ENCODE measurements at regions not wholly inside any gene's neighbourhood (a gene's known extent, or its start where the extent isn't known, plus 50 kb on each side); places are given as distances from the start of the nearest gene placed in this dataset.

GRCh38 chr5:5026409-5026785 is 113.7 kb upstream of the ADAMTS16 start:
- DNase-seq: no peak

GRCh38 chr5:5031665-5032064 is 108.5 kb upstream of the ADAMTS16 start:
- no peak for DNase-seq

GRCh38 chr5:5037674-5038073 is 102.5 kb upstream of the ADAMTS16 start:
- no peak for DNase-seq

GRCh38 chr5:5039918-5040317 is 100.2 kb upstream of the ADAMTS16 start:
- DNase-seq: no peak

GRCh38 chr5:5040712-5041111 is 99.4 kb upstream of the ADAMTS16 start:
- DNase-seq: no peak

- DNase-seq: no peak
These were observed 97.3 kb upstream of the ADAMTS16 start for GRCh38 chr5:5042806-5043205.

- DNase-seq: no peak
These were observed 96.8 kb upstream of the ADAMTS16 start for GRCh38 chr5:5043346-5043745.

- no peak for DNase-seq
These were observed 95.8 kb upstream of the ADAMTS16 start for GRCh38 chr5:5044247-5044840.

- no peak for DNase-seq
These were observed 93.2 kb upstream of the ADAMTS16 start for GRCh38 chr5:5046680-5047502.

GRCh38 chr5:5050801-5051200 is 89.3 kb upstream of the ADAMTS16 start:
- DNase-seq: no peak

GRCh38 chr5:5055712-5056111 is 84.4 kb upstream of the ADAMTS16 start:
- no peak for DNase-seq

GRCh38 chr5:5061836-5062235 is 78.3 kb upstream of the ADAMTS16 start:
- no peak for DNase-seq

- no peak for DNase-seq
These were observed 77.4 kb upstream of the ADAMTS16 start for GRCh38 chr5:5062525-5063302.

- DNase-seq: no peak
These were observed 76.6 kb upstream of the ADAMTS16 start for GRCh38 chr5:5063533-5063953.

- DNase-seq: no peak
These were observed 74.7 kb upstream of the ADAMTS16 start for GRCh38 chr5:5065472-5065871.

GRCh38 chr5:5066276-5067186 is 73.6 kb upstream of the ADAMTS16 start:
- DNase-seq: peak in 1 of 56 donors; percentile 3

GRCh38 chr5:5069851-5070250 is 70.3 kb upstream of the ADAMTS16 start:
- DNase-seq: no peak

- DNase-seq: no peak
These were observed 68.6 kb upstream of the ADAMTS16 start for GRCh38 chr5:5071554-5071953.

- DNase-seq: no peak
These were observed 62.9 kb upstream of the ADAMTS16 start for GRCh38 chr5:5077236-5077635.

- no peak for DNase-seq
These were observed 61.9 kb upstream of the ADAMTS16 start for GRCh38 chr5:5078009-5078897.
